MM.1S (cell line): ENCODE measurements at regions not wholly inside any gene's neighbourhood (a gene's known extent, or its start where the extent isn't known, plus 50 kb on each side); places are given as distances from the start of the nearest gene placed in this dataset.

Experiments used
- DNase-seq: peaks from one replicate; pipeline ENCODE4 v3.0.0-alpha.2; 2015
- H2AFZ ChIP-seq: fragments of 300-600 bp; sonication (generic); 2 replicates; pipeline ENCODE4 v1.6.0; 2016; ENCODE audit warnings: antibody characterized with exemption, low read length
- H3F3A ChIP-seq: fragments of 300-600 bp; sonication (generic); 2 replicates; pipeline ENCODE4 v1.6.1; 2016; ENCODE audit warnings: mild to moderate bottlenecking, antibody characterized with exemption, low read length, moderate library complexity, mixed read lengths; ENCODE audit not compliant: insufficient read depth
- H3K27ac ChIP-seq: fragments of 300-600 bp; sonication (generic); 2 replicates; pipeline ENCODE4 v1.5.1; 2016; ENCODE audit warnings: mild to moderate bottlenecking, low read length
- H3K27me3 ChIP-seq: fragments of 300-600 bp; sonication (generic); replicated peaks from 2 replicates; pipeline ENCODE4 v1.6.0; 2016; ENCODE audit warnings: low read length; ENCODE audit not compliant: insufficient read depth
- H3K36me3 ChIP-seq: fragments of 300-600 bp; sonication (generic); replicated peaks from 2 replicates; pipeline ENCODE4 v1.6.1; 2016; ENCODE audit warnings: mild to moderate bottlenecking, low read length, mixed read lengths; ENCODE audit not compliant: insufficient read depth
- H3K4me1 ChIP-seq: fragments of 300-600 bp; sonication (generic); 2 replicates; pipeline ENCODE4 v1.6.1; 2016; ENCODE audit warnings: low read length, mixed read lengths
- H3K4me2 ChIP-seq: fragments of 300-600 bp; sonication (generic); 2 replicates; pipeline ENCODE4 v1.6.0; 2016; ENCODE audit warnings: low read depth, low read length
- H3K4me3 ChIP-seq: fragments of 300-600 bp; sonication (generic); 2 replicates; pipeline ENCODE4 v1.5.1; 2016; ENCODE audit warnings: low read length, mixed read lengths
- H3K79me2 ChIP-seq: fragments of 300-600 bp; sonication (generic); 2 replicates; pipeline ENCODE4 v1.6.1; 2016; ENCODE audit warnings: mixed run types, low read length, mixed read lengths
- H3K9ac ChIP-seq: fragments of 300-600 bp; sonication (generic); 2 replicates; pipeline ENCODE4 v1.6.1; 2016; ENCODE audit warnings: low read length, mixed read lengths
- H3K9me2 ChIP-seq: fragments of 300-600 bp; sonication (generic); replicated peaks from 2 replicates; pipeline ENCODE4 v1.6.1; 2016; ENCODE audit warnings: mild to moderate bottlenecking, low read length, mixed read lengths; ENCODE audit not compliant: insufficient read depth
- H3K9me3 ChIP-seq: fragments of 300-600 bp; sonication (generic); replicated peaks from 2 replicates; pipeline ENCODE4 v1.6.1; 2016; ENCODE audit warnings: mild to moderate bottlenecking, low read length, mixed read lengths; ENCODE audit not compliant: insufficient read depth
- H4K20me1 ChIP-seq: fragments of 300-600 bp; sonication (generic); 2 replicates; pipeline ENCODE4 v1.6.1; 2016; ENCODE audit warnings: mild to moderate bottlenecking, low read length, moderate library complexity, mixed read lengths; ENCODE audit not compliant: insufficient read depth
- EZH2 ChIP-seq: fragments of 300-600 bp; sonication (generic); optimal IDR thresholded peaks from 2 replicates; pipeline ENCODE3; 2017; ENCODE audit warnings: low read depth, mild to moderate bottlenecking, antibody characterized with exemption, low read length, mixed read lengths
- EZH2phosphoT487 ChIP-seq: fragments of 300-600 bp; sonication (generic); IDR thresholded peaks from 2 replicates; pipeline ENCODE4 v1.6.1; 2018; ENCODE audit warnings: antibody characterized with exemption, low read length
- TF ChIP-seq, protein P1 (sequence below): fragments of 300-600 bp; sonication (generic); IDR thresholded peaks from 2 replicates; pipeline ENCODE4 v1.5.1; 2016; ENCODE audit warnings: antibody characterized with exemption, low read length, mixed read lengths

GRCh38 chr4:97457253-97457652 is 686.0 kb downstream of the STPG2 start:
- Histone ChIP-seq H3K27me3 (no peaks in the 10 kb centered on the region), H3F3A (no peaks in the 10 kb centered on the region), H2AFZ (no peak overlapping the region), H3K4me2 (no peak overlapping the region), H3K4me1 (no peaks in the 10 kb centered on the region), H3K9me2 (no peaks in the 10 kb centered on the region), H3K27ac (no peak overlapping the region), H3K79me2 (no peaks in the 10 kb centered on the region), H3K9me3 (no peaks in the 10 kb centered on the region), H3K9ac (no peak overlapping the region), H3K4me3 (no peak overlapping the region), H3K36me3 (no peaks in the 10 kb centered on the region), H4K20me1 (no peaks in the 10 kb centered on the region)
- DNase-seq = no peak
- TF ChIP-seq, protein P1, sequence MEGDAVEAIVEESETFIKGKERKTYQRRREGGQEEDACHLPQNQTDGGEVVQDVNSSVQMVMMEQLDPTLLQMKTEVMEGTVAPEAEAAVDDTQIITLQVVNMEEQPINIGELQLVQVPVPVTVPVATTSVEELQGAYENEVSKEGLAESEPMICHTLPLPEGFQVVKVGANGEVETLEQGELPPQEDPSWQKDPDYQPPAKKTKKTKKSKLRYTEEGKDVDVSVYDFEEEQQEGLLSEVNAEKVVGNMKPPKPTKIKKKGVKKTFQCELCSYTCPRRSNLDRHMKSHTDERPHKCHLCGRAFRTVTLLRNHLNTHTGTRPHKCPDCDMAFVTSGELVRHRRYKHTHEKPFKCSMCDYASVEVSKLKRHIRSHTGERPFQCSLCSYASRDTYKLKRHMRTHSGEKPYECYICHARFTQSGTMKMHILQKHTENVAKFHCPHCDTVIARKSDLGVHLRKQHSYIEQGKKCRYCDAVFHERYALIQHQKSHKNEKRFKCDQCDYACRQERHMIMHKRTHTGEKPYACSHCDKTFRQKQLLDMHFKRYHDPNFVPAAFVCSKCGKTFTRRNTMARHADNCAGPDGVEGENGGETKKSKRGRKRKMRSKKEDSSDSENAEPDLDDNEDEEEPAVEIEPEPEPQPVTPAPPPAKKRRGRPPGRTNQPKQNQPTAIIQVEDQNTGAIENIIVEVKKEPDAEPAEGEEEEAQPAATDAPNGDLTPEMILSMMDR = no peak
- TF ChIP-seq EZH2phosphoT487 (no peak), EZH2 (no peak)

GRCh38 chr4:97468272-97468671 is 675.0 kb downstream of the STPG2 start:
- DNase-seq = no peak
- H3K27me3 ChIP-seq = no peaks in the 10 kb centered on the region
- H3F3A ChIP-seq = no peaks in the 10 kb centered on the region
- no peak overlapping the region for H3K9ac ChIP-seq
- H3K9me2 ChIP-seq = no peaks in the 10 kb centered on the region
- no peak overlapping the region for H3K4me2 ChIP-seq
- TF ChIP-seq, protein P1 = no peak
- no peak for TF ChIP-seq EZH2phosphoT487
- TF ChIP-seq EZH2 = no peak
- H3K4me1 ChIP-seq = no peaks in the 10 kb centered on the region
- H4K20me1 ChIP-seq = no peaks in the 10 kb centered on the region
- H3K36me3 ChIP-seq = no peaks in the 10 kb centered on the region
- no peak overlapping the region for H2AFZ ChIP-seq
- H3K27ac ChIP-seq = no peak overlapping the region
- no peaks in the 10 kb centered on the region for H3K79me2 ChIP-seq
- no peak overlapping the region for H3K4me3 ChIP-seq
- H3K9me3 ChIP-seq = no peaks in the 10 kb centered on the region

DNA sequence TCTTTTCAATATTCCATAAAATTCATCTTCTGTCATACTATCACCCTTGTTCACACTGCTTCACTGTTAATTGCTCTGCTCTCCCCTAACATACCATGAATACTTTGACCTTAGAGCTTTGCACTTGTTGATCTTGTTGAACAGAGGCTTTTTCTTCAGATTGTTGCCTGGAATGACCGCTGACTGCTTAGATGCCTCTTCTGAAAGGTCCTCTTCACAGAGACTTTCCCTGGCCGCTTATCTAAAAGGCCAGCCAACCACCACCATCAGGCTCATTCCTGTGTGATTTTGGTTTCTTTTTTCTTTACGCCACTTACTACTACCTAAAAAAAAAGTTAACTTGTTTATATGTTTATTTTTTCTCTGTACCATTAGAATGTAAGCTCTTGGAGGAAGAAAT is 667.7 kb downstream of the STPG2 start:
- no peaks in the 10 kb centered on the region for H3K4me1 ChIP-seq
- no peak overlapping the region for H3K4me3 ChIP-seq
- no peak overlapping the region for H3K27ac ChIP-seq
- H4K20me1 ChIP-seq = no peaks in the 10 kb centered on the region
- no peak overlapping the region for H3K9ac ChIP-seq
- no peaks in the 10 kb centered on the region for H3K79me2 ChIP-seq
- H3K9me3 ChIP-seq = no peaks in the 10 kb centered on the region
- TF ChIP-seq EZH2 (no peak), EZH2phosphoT487 (no peak)
- TF ChIP-seq, protein P1 = no peak
- H3K9me2 ChIP-seq = no peaks in the 10 kb centered on the region
- H3K27me3 ChIP-seq = no peaks in the 10 kb centered on the region
- no peaks in the 10 kb centered on the region for H3K36me3 ChIP-seq
- no peak overlapping the region for H2AFZ ChIP-seq
- no peak overlapping the region for H3K4me2 ChIP-seq
- H3F3A ChIP-seq = no peaks in the 10 kb centered on the region
- no peak for DNase-seq
